WERI-Rb-1 (cell line): ENCODE measurements at regions not wholly inside any gene's neighbourhood (a gene's known extent, or its start where the extent isn't known, plus 50 kb on each side); places are given as distances from the start of the nearest gene placed in this dataset.

Experiments used
- DNase-seq: peaks from one replicate; pipeline ENCODE4 v3.0.0-alpha.2; 2020
- H3K27ac ChIP-seq: fragments of 250-450 bp; sonication (Bioruptor Pico); 2 replicates; pipeline ENCODE4 v1.5.1; 2020; ENCODE audit warnings: mild to moderate bottlenecking, moderate library complexity
- H3K27me3 ChIP-seq: fragments of 250-450 bp; sonication (Bioruptor Pico); 2 replicates; pipeline ENCODE4 v1.5.1; 2021; ENCODE audit warnings: mild to moderate bottlenecking, low read depth, moderate library complexity; ENCODE audit not compliant: insufficient read depth, severe bottlenecking
- H3K36me3 ChIP-seq: fragments of 250-450 bp; sonication (Bioruptor Pico); 2 replicates; pipeline ENCODE4 v1.5.1; 2020; ENCODE audit warnings: mild to moderate bottlenecking, moderate library complexity
- H3K4me3 ChIP-seq: 2 replicates; pipeline ENCODE4 v1.5.1; 2011; ENCODE audit warnings: low read depth, mild to moderate bottlenecking, control low read depth, low read length
- H3K9me3 ChIP-seq: fragments of 250-450 bp; sonication (Bioruptor Pico); 2 replicates; pipeline ENCODE4 v1.5.1; 2021; ENCODE audit warnings: mild to moderate bottlenecking, moderate library complexity; ENCODE audit not compliant: severe bottlenecking
- TF ChIP-seq, protein P1 (sequence below): IDR thresholded peaks from 2 replicates; pipeline ENCODE4 v1.5.1; 2011; ENCODE audit warnings: low read depth, mild to moderate bottlenecking, control low read depth, inconsistent platforms, low read length

DNA sequence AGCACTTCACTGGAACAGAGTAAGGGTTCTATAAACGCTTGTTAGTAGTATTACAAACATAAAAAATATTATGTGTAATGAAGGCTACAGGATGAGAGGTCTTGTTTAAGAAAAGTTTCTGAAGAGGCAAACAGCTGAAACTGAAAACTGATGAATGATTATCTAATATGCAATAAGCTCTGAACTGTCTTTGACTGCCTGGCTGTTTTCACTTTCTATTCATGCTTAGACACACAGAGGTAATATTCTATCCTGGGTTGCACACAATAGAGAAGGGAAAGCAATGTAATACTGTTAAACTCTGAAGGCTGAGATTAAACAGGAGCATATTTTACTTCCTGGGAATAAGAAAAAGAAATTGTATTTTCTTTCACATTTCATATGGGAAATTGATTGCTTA, 251.3 kb downstream of the ALX1 start:
- no peak overlapping the region for H3K27ac ChIP-seq
- no peak overlapping the region for H3K4me3 ChIP-seq
- H3K36me3 ChIP-seq, result no peaks in the 10 kb centered on the region
- no peak for DNase-seq
- TF ChIP-seq, protein P1, sequence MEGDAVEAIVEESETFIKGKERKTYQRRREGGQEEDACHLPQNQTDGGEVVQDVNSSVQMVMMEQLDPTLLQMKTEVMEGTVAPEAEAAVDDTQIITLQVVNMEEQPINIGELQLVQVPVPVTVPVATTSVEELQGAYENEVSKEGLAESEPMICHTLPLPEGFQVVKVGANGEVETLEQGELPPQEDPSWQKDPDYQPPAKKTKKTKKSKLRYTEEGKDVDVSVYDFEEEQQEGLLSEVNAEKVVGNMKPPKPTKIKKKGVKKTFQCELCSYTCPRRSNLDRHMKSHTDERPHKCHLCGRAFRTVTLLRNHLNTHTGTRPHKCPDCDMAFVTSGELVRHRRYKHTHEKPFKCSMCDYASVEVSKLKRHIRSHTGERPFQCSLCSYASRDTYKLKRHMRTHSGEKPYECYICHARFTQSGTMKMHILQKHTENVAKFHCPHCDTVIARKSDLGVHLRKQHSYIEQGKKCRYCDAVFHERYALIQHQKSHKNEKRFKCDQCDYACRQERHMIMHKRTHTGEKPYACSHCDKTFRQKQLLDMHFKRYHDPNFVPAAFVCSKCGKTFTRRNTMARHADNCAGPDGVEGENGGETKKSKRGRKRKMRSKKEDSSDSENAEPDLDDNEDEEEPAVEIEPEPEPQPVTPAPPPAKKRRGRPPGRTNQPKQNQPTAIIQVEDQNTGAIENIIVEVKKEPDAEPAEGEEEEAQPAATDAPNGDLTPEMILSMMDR, result no peak
- H3K9me3 ChIP-seq, result no peaks in the 10 kb centered on the region
- no peaks in the 10 kb centered on the region for H3K27me3 ChIP-seq

DNA sequence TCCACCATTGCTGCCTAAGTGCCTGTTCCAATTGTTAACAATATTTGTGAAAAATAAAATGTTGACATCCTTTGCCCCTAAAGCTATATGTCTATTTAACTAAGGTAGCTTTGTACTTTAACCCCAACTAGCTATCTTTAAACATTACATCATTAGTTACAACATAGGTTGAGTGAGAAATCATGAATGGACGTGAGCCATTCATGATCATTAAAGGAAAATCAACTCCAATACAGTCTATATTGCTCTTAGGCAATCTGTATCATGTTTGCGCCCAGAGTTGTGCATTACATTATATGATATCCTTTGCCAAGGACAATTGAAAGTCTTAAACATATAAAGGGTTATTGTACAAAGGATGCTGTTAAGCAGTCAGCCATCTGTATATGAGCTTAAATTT, 269.6 kb downstream of the ALX1 start:
- Histone ChIP-seq H3K4me3 (no peak overlapping the region), H3K9me3 (no peaks in the 10 kb centered on the region), H3K27me3 (no peaks in the 10 kb centered on the region), H3K27ac (no peak overlapping the region), H3K36me3 (no peaks in the 10 kb centered on the region)
- TF ChIP-seq, protein P1, result no peak
- no peak for DNase-seq

DNA sequence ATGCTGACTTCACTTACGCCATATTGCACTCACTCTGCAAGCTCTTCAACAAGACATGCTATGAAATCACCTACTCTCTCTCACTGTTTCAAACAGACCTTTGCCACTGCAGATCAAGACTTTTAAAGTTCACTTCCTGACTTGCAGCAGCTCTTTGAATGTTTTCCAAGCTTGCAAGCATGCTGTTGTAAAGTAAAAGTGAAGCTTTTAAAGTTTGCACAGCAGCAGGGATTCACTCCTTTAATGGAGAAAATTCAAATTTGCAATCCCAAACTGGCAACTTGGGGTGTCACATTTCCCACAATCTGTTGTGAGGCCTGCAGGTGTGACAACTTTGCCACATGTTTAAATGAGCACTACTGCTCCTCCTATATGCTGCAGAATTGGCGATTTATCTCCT, 270.9 kb downstream of the ALX1 start:
- no peaks in the 10 kb centered on the region for H3K27me3 ChIP-seq
- H3K4me3 ChIP-seq, result no peak overlapping the region
- no peaks in the 10 kb centered on the region for H3K9me3 ChIP-seq
- H3K36me3 ChIP-seq, result no peaks in the 10 kb centered on the region
- DNase-seq, result no peak
- TF ChIP-seq, protein P1, result no peak
- no peak overlapping the region for H3K27ac ChIP-seq

DNA sequence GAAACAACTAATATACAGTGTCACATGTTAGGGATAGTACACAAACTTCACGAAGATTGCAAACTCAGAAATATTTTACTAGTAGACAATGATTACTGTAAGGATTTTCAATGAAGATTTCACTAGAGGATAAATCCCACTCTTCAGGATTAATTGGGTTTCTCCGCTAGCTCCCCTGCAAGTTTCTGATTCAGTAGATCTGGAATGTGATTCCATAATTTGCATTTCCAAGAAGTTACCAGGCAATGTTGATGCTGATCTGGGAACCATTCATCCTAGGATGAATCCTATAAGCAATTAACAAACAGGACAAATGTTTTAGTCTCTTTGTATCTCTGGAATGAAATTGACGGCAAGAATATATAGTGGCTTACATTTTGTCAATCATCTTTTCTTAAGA, 272.4 kb downstream of the ALX1 start:
- H3K4me3 ChIP-seq, result no peak overlapping the region
- DNase-seq, result no peak
- H3K27ac ChIP-seq, result no peak overlapping the region
- TF ChIP-seq, protein P1, result no peak
- no peaks in the 10 kb centered on the region for H3K27me3 ChIP-seq
- H3K9me3 ChIP-seq, result no peaks in the 10 kb centered on the region
- H3K36me3 ChIP-seq, result no peaks in the 10 kb centered on the region

DNA sequence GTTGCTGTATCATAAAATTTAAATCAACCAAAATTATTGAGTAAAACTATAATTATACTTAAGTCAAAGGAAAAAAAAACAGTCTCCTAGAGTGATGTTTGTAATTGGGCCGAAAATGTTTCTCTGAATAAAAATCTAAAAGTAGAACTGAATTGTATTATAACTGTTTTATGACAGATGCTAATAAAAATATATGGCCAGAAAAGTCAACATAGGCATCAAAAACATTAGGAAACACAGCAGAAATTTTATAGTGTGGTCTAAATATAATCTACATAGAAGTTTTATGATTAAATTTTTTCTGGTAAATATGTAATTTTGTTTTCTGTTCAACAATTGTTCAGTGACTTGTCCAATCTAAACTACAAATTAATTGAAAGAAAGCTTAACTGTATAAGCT, 277.8 kb downstream of the ALX1 start:
- H3K27ac ChIP-seq, result no peak overlapping the region
- H3K36me3 ChIP-seq, result no peaks in the 10 kb centered on the region
- H3K27me3 ChIP-seq, result no peaks in the 10 kb centered on the region
- H3K4me3 ChIP-seq, result no peak overlapping the region
- no peak for DNase-seq
- TF ChIP-seq, protein P1, result no peak
- H3K9me3 ChIP-seq, result no peaks in the 10 kb centered on the region

DNA sequence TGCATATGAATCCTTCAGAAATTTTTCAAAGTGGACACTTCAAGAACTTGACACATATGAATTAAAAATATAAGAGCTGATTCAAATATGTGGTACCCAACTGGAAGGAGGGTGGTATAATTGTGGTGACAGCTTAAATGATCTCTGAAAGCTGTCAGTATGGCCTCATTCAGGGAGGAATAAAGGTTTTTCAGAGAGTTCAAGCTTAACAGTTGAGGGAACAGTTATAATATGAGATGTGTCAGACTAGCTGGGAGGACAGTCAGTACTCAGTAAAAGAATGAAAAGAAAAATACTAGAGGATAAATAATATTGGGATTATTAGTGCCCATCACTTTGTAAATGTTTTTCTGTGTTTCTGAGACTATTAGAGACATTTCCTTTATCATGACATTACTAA, 277.5 kb downstream of the RASSF9 start:
- Histone ChIP-seq H3K4me3 (no peak overlapping the region), H3K9me3 (no peaks in the 10 kb centered on the region), H3K27ac (no peak overlapping the region), H3K36me3 (no peaks in the 10 kb centered on the region), H3K27me3 (no peaks in the 10 kb centered on the region)
- DNase-seq, result no peak
- TF ChIP-seq, protein P1, result no peak
